ENCODE measurements at regions not wholly inside any gene's neighbourhood (a gene's known extent, or its start where the extent isn't known, plus 50 kb on each side); places are given as distances from the start of the nearest gene placed in this dataset.

DNA sequence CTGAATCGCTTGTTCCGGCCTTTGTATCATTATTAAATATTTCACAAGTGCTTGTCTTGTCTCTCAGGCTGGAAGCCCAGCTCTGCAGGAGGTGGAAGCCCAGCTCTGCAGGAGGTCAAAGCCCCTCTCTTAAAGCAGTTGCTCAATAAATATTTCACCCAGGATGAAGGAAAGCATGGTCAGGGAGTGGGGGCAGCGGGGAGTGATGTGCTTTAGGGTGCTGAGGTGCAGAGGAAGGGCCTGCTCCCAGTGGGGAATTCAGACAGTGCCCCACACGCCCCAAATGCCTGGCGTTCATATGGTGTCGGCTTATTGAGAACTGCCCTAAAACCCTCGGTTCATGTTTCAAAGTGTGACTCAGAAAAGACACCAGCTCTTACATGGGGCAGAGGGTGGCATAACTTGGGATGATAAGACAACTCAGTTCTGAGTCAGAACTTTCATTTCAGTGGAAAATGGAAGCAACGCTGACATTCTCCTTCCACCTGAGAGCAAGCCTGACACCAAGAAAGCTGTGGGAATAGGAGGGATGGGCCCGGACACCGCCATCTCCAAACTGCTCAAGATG, 114.3 kb upstream of the DAP start:
- no peak for DNase-seq

DNA sequence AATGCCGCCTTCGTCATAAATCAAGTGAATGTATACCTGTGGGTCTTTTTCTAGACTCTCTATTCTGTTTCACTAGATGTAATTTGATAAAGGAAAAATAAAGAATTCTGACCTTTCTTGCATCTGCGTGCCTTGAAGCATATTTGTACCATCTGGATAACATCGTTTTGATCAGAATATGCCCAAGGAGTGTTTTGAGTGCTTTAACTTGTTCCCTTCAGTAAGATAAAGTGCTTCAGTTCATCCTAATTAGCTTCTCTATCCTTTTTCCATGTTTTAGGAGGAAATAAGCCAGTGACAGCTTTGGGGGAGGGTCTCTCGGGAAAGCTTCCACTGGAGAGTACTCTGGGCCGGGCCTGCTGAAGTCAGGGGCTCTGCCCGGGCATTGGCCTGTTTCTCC, 113.5 kb upstream of the DAP start:
- DNase-seq, result no peak

- no peak for DNase-seq
Measured at GRCh38 chr5:10870791-10871190, 109.8 kb upstream of the DAP start.

- no peak for DNase-seq
Measured at GRCh38 chr5:10868956-10869355, 107.9 kb upstream of the DAP start.

DNA sequence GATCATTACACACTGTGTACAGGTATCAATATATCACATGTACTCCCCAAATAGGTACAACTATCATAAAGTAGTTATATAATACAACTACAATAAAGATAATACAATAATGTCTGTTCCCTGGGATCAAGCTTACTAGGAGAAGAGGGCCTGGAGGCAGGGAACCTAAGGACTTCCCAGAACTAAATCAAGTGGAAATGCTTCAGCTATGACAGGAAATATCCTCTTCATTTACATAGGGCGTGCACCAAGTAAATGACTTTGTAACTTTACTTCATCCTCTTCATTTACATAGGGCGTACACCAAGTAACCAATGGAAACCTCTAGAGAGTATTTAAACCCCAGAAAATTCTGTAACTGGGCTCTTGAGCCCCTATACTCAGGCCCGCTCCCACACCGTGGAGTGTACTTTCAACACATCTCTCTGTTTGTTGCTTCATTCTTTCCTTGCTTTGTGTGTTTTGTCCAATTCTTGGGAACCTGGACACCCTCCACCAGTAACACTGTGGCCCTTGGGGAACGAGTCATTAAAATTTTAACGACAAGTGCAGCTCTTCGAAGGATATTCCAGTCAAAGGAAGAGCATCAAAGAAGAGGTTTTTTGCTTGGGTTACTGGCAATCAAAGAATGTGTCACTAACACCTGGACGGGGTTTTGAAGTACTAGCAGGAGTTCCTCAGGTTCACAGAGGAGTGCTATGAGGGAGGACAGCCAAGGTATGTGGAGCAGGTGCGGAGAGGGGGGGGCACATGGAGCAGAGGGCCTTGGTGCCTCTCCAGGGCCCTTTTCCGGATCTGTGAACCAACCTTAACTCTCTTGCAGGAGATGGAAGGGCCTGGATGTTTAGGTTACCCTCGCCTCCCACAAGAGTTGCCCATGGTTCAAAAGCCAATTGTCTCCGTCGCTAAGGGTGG, 106.6 kb upstream of the DAP start:
- DNase-seq, result no peak

DNA sequence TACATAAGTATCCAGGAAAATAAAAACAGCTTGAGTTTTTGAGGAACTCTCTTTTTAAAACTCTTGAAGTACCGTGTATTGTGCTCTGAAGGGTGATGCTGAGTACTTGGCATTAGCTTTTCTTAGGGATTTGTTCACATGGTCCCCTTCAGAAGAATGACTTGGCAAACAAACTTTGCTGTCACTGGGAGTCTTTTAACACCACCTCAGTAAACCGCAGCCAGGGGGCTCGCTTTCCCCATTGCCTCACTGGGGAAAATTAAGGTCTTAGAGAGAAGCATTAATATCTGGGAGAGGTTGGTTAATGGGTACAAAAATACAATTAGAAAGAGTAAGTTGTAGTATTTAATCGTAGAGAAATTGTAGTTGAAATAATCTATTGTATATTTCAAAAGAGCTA, 105.9 kb upstream of the DAP start:
- no peak for DNase-seq

GRCh38 chr5:10863763-10864383, 102.8 kb upstream of the DAP start:
- peak; percentile 17 for DNase-seq

DNA sequence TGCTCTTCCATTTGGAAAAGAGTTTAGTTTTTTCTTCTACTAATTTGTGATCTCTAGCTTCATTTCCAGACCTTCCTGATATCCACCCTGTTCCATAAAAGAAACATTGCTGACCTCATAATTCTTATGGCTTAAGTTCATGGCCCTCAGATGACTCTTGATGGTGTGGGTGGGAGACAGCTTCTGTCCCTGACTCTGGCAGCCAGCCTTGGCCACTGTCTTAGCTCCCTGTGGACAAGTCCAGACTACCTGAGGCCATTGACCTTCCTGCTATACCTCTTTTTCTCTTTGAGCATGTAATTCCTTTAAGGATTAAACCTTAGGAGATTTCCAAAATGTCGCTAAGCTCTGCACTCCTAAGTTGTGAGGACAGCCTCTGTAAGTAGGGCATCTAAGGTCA, 101.1 kb upstream of the DAP start:
- DNase-seq, result no peak

DNA sequence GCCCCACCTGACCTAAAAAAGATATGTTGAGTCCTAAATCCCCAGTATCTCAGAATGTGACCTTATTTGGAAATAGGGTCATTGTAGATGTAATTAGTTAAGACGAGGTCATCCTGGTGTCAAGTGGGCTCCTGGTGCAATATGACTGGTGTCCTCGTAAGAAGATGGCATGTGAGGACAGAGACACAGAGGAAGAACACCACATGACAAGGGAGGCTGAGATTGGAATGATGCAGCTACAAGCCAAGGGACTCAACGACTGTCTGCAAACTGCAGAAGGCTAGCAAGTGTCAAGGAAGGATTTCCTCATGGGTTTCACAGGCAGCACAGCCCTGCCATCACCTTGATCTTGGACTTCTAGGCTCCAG, 100.4 kb upstream of the DAP start:
- DNase-seq, result no peak

DNA sequence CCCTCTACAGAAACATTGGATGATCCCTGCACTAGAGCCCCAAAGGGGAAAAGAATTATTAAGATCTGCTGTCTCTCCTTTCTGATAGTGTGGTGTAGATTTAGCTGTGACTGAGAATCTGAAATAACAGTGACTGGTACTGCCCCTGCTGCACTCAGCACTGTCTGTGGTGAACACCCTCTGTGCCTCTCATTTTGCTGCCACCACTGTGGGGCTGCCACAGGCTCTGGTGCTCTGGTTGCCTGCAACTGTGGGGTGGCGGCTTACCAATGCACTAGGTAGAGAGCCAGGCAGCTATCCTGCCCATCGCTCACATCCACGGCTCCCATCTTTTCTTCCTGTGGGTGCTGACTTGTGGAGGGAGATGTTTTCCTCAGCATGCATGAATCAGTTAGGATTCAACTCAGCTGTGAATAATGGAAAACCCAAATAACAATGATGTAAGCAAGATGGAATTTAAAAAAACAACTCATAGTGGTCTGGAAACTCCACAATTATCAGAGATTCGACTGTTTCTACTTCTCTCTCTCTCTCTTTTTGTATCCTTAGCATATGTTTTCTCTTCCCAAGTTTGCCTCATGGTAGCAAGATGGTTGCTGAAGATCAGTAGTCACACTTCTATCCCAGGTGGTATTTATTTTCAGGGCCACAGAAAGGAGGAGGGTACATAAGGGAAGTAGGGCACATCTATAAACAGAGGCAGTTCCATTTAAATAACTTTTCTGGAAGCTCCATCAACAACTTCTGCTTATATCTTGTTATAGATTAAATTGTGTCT, 99.8 kb upstream of the DAP start:
- no peak for DNase-seq

DNA sequence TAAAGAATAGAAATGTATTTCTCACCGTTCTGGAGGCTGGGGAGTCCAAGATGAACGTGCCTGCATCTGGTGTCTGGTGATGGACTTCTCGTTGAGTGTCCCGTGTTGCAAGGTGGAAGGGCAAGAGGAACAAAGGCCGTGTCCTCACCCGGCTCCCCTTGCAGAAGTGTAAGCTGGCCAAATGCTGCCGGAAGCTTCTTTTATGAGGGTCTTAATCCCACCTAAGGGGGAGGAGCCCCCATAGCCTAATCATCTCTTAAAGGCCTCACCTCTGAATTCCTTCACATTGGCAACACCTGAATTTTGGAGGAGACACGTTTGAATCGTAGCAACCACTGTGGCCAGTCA, 99.1 kb upstream of the DAP start:
- DNase-seq, result no peak

- no peak for DNase-seq
Measured at GRCh38 chr5:10859393-10860195, 98.6 kb upstream of the DAP start.

DNA sequence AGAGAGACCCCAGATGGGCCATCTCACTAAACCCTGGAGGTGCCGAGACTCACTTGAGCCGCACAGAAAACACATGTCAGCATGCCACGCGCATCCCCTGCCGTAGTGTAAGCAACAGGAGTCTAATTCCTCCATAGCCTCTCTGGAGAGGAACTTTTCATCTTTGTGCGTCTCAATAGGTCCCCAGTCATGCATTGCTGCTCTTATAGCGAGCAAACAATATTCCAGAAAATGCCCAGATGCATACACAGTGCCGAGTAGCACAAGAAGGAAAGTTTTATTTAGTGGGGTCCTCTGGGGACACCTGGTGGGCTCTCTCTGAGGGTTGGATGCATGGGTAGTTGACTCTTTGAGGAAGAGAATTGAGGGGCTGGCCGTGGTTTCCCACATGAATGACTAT, 97.9 kb upstream of the DAP start:
- no peak for DNase-seq

GRCh38 chr5:10858307-10858706, 97.3 kb upstream of the DAP start:
- DNase-seq, result no peak

DNA sequence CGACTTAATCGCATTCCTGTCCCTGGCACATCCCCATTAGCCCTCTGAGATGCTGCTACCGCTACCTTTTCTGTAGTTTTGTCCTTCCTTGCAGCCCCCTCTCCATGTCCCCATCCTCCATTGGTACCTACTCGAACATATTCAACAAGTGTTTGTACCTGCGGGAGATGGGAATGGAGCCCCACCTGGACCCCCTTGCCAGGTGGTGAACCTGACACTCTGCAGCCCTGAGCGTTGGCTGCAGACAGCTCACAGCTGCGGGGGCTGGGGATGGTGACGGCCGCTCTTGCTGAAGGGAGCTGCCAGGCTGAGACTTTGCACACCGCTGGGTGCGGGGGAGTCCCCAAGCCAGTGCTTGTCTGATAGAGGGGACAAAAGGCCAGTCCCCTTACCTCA, 96.3 kb upstream of the DAP start:
- DNase-seq, result no peak

DNA sequence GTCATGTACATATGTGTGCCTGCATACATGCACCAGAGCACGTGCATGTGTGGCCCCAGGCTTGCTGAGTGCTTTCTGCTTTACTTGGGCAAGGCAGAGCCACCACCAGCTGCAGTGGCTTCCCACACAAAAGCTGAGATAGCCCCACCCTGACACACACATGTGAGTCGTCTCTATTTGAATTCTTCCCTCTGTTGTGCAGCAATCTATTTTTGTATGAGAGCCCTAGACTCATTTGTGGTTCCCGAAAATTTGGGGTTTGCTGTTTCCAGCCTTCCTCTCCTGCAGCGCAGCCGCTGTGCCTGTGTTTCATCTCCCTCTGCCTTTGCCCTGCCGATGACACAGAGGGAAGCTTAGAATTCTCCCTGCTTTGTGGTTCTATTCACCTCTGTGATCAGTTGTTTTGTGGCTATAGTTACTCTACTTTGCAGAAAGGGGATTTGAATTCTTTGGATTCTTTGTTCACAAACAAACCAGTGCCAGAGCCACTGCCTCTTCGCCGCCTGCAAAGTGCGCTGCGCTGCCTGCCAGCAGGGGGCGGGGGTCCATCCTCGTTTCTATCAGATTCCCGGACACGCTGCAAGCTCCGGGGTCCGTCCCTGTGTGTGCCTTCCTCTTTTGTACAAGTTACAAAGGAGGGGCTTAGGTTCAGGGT, 95.8 kb upstream of the DAP start:
- no peak for DNase-seq

- no peak for DNase-seq
Measured at GRCh38 chr5:10856071-10856470, 95.0 kb upstream of the DAP start.

- DNase-seq, result no peak
Measured at GRCh38 chr5:10854506-10855277, 93.7 kb upstream of the DAP start.

- DNase-seq, result no peak
Measured at GRCh38 chr5:10853154-10853553, 92.1 kb upstream of the DAP start.

DNA sequence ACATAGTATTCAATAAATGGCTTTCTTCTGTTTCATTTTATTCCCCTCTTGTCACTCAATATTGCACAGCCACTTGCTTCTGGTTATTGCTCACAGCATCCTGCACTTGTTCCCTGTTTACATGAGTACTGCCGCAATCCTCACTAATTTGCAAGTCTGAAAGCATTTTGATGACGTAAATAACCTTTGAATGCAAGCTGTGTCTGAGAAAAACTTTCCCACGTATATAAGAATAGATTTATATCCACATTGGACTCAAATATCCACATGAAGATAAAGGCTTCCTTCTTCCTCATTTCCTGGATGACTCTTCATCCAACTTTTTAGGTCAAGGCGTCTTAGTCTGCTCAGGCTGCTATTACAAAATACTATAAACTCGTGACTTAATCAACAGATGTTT, 88.2 kb upstream of the DAP start:
- no peak for DNase-seq

- DNase-seq, result no peak
Measured at GRCh38 chr5:10844016-10844415, 83.0 kb upstream of the DAP start.

Measured in central memory CD4-positive, alpha-beta T cell (primary cell).